Epidermal melanocyte (primary cell): ENCODE measurements at regions not wholly inside any gene's neighbourhood (a gene's known extent, or its start where the extent isn't known, plus 50 kb on each side); places are given as distances from the start of the nearest gene placed in this dataset.
A peak's percentile ranks its signal among the peaks of the same experiment; 100 is the strongest.

Experiments used
- DNase-seq: peaks from one replicate; pipeline ENCODE4 v3.0.0; 2011; ENCODE audit warnings: low spot score; ENCODE audit not compliant: insufficient read length

DNA sequence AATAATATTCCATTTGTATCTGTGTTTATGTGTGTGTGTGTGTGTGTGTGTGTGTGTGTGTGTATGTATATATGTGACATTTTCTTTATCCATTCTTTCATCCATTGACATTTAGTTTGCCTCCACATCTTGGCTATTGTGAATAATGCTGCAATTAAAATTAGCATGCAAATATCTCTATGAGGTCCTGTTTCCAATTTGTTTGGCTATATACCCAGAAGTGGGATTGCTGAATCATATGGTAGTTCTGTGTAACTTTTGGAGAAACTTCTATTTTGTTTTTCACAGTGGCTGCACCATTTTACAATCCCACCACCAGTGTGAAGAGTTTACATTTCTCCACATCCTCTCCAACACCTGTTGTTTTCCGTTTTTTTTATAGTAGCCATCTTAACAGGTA lies 53.1 kb downstream of the CH25H start:
- DNase-seq, result no peak

DNA sequence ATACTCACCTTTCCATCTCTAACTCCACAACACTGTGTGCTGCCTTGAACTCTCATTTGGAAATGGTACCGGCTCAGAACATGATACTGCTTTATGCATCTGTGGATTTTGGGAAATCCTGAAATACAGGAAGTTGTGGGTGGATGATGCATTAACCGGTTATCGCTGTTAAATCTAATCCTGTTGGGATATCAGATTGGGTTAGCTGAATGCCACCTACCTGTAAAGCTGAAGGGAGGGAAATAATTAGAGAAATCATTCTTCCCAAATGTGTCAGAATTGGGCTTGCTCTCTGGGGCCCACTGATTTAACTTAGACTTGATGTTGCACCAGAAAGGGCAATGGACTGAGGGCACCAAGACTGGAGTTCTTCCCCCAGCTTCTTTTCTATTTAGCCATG lies 54.0 kb downstream of the CH25H start:
- no peak for DNase-seq

DNA sequence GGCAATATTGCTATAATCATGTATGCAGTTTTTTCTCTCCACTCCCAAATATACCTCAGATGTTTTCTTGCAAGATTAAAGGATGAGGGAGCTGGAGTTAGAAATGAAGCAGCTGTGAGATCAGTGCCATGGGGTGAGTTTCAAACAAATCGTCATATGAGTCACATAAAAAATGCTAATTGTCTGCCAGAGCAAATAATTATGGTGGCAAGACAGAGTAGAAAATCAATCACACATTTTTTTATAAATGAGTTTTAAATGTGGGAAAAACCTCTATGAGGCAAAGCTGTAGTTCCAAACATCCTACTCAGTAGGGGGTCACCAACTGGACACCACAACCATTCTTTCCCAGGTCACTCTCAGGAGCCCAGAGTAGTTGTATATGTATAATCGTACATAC lies 55.3 kb downstream of the CH25H start:
- no peak for DNase-seq

DNA sequence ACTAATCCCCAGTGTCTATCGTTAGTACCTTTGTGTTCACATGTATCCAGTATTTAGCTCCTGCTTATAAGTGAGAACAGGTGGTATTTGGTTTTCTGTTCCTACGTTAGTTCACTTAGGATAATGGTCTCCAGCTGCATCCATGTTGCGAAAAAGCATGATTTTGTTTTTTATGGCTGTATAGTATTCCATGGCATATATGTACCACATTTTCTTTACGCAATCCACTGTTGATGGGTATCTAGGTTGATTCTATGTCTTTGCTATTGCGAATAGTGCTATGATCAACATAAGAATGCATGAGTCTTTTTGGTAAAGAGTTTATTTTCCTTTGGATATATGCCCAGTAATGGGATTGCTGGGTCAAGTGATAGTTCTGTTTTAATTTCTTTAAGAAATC lies 59.1 kb downstream of the CH25H start:
- no peak for DNase-seq

DNA sequence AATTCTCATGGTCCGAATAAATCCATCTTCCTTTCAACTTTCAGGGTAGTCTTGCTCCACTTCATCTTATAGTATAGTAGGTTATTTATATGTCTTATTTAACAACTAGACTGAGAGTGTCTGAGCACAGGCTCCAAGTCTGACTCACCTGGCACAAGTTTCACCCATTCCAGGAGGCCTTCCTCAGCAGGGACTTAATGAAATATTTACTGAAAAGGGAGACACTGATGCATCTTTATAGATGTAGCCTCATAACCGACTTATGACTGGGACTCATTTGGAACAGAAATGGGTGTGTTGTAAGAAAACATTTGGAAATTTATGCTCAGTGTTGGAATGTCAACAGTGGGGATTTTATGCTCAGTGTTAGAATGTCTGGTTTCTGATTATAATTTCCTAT lies 59.9 kb downstream of the CH25H start:
- no peak for DNase-seq

DNA sequence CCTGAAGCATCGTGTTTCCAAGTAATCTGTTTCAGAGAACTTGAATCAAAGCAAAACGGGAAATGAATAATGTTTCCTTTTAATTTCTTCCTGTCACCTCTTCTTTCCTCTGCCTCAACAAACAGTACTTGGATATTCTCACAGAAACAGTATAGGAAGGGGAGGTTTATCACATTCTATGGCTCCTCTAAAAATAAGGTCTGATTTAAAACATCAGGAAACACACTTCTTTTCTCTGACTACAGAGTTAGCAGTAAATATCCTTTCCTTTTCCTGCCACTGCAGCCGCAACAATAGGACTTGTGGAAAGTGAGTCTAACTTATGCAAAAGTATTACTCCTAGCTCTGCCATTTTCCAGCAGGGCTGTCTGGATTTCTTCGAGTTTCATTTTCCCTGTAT lies 62.3 kb downstream of the CH25H start:
- DNase-seq, result no peak

DNA sequence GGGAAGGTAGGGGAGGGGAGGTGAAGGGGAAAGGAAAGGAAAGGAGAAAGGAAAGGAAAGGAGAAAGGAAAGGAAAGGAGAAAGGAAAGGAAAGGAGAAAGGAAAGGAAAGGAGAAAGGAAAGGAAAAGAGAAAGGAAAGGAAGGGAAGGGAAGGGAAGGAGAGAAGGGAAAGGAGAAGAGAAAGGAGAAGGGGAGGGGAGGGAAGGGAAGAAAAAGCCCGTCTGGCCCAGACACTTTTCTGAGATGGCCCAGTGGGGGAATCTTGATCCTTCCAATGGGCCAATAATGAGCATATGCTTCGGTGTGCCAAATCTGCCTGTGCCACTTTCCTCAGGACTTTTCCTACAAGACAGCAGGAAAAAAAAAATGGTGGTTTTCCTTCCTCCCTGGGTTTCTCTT lies 64.5 kb downstream of the CH25H start:
- no peak for DNase-seq

DNA sequence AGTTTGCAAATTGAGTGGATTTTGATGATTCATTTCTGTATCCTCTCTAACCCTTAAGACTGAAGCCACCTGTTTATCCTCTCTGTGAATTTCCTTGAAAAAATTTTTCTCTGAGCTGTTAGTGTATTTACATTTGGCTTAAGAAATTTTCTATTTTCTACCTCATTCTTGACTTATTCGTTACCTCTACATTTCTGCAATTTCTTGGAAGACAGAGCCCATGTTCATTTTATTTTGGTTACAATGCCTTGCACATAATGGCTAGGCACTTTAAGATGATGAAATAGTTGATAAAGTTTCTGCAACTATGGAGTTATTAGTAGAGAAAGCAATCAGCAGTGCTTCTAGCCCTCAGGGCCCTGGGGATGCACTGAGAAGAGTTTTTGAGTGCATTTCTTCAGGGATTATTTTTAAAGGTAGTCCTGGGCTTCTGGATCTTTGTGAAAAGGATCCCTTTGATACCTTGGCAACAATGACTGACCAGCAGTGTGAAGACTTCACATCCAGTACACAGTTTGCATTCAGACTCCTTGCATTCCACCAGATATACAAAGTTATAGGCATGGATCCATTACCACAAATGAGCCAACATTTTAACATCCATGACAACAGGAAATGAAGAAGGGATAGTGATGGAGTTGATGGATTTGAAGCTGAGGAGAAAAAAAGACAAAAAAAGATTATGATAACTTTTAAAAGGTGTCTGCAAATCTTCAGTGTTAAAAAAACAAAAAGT lies 68.2 kb downstream of the CH25H start:
- no peak for DNase-seq

DNA sequence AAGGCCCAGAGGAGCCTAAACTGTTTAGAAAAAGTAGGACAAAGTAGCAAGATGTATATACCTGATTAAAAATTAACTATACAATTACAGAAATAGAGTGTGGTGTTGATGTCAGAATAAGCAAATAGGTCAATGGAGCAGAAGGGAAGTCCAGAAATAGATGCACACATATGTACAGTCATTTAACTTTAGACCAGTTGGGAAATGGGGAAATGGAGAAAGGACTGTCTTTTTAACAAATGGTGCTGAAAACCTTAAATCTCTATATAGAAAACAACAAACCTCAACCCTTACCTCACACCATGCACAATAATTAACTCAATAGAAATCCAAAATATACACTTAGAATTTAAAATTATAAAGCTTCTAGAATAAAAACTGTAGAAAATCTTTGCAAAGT lies 72.2 kb downstream of the CH25H start:
- DNase-seq, result no peak

DNA sequence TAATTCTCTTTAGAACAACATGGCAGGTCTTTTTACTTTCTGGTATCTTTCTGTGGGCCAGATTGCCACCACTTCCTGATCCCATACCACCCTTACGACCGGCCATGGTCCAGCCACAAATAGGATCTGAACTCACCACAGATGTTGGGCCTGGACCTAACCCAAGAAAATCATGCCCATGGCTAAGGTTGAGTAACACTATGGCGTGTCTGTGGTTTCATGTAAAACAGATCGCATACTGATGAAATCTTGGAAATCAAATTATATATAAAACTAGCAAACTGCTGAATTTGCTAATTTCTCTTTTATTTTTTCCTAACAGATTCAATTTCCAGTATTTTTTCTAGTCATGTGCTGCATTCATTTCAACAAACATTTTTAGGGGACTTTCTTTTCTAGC lies 77.2 kb downstream of the CH25H start:
- peak; percentile 50 for DNase-seq

DNA sequence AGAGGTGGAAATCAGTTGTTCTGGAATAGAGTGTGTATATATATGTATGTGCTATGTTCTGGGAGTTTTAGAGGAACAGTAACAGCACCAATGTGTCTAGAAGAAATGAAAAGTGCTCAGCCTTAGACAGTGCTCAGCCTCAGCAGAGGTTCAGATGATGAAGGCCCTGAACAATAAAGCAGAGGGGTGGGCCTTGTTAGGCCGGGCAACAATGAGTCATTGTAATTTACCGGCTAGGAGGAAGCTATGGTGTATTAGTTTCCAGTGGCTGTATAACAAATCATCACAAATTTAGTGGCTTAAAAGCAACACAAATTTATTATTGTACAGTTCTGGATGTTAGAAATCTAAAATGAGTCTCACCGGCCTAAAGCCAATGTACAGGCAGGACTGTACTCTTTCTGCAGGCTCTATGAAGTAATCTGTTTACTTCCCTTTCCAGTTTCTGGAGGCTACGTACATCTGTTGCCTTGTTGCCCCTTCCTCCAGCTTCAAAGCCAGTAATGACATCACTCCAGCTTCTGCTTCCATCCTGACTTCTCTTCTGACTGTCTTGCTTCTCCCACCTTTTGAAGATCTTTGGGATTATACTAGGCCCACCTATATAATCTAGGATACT lies 84.6 kb downstream of the CH25H start:
- no peak for DNase-seq

DNA sequence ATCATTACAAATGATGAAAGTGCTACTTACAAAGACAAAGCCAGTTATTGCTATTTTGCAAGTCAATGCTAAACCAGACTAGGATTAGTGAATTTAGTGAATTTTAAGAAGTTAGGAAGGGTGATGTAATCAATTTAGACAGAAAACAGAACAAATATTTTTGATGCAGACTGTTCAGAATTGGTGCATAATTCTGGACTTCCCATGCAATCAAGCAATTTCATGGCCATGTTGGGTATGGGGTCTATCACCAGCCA lies 85.4 kb downstream of the CH25H start:
- no peak for DNase-seq

DNA sequence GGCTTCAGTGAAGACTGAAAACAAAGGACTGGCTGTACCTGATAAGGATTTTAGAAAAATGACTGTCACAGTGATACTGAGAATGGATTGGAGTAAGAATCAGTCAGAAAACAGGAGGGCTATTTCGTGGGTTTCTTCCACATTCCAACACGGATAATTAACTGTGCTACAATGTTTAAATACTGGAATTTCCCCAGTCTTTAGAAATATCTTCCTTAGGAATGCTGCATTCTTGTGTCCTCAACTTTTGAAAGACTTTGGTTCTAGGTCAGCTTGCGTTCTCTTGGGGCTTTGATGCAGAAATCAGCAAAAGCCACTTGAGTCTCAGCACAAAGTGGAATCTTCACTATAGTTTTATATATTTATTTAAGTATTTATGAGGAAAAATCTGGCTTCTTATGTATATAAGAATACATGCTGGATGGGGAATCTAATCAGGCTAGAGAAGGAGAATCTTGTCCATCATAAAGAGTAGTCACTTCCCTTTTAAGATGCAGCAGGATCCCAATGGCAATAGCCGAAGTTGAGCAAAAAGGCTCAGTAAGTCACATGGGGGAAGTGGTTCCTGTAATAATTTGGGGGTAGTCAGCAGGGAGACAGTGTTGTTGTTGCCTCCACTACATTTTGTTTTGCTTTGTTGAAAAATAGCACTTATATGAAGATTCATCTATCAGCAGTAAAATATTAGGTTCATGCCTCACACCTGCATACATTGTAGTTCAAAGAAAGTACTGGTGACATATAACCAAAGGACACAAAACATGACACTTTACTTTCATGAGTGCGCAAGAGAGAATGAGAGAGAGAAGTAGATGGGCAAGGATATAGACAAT lies 86.0 kb downstream of the CH25H start:
- no peak for DNase-seq

DNA sequence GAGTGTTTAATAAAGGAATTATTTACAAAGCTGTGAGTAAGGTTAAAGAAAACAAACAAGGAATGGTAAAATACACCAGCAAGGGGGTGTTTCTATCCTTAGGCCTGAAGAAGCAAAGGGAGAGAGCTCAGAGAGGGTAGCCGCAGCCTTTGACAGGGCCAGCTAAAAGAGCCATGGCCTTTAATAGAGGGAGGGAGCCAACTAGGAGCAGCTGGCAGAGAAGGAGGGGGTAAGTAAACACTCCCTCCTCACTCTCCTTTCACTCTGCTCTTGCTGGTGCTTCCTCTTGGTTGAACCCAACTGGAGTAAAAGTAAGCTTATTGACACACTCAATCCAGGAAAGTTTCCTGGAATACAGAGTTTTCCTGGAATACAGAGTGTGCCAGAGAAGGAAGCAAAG lies 87.5 kb downstream of the CH25H start:
- no peak for DNase-seq

DNA sequence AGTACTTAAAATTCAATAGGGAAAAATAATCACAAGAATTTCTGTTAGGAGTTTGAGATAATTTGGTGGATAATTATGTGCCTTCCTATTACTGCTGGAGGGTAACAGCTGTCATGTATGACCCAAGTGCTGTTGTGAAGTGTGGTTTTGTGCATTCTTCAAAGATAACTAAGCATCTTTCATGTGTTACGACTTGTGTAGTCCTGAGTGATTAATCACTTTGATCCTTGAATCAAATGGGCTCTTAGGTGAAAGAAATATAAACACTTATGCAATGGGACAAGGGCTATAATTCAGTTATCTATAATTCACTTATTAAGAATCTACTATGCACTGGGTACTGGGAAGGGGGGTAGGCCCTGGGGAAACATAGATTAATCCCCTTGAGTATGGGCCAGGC lies 89.0 kb downstream of the CH25H start:
- no peak for DNase-seq

DNA sequence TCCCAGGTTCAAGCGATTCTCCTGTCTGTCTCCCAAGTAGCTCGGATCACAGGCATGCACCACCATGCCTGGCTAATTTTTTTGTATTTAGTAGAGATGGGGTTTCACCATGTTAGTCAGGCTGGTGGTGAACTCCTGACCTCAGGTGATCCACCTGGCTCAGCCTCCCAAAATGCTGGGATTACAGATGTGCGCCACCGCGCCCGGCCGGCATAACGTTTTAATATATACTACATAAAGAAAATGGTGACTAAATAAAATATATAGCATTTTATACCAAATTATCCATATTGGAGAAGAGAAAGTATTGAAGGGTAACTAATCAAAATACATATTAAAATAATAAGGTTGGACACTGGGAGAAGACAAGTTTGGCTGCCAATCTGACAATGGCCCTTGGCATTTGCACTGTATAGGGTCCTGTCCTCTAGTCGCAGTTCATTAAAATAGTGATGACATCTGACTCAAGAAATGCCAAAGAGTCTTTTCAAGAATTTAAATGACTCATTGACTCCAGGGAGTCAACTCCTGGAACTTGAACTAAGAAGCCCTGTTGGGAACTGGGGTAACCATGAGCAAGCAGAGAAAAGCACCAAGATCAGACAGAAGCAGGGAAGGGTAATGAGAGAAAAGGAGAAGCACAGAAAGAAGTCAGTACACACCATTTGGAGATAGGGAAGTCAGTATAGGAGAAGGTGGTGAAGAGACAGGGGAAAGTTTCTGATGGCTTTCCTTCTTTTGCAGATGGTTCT lies 91.1 kb downstream of the CH25H start:
- no peak for DNase-seq

DNA sequence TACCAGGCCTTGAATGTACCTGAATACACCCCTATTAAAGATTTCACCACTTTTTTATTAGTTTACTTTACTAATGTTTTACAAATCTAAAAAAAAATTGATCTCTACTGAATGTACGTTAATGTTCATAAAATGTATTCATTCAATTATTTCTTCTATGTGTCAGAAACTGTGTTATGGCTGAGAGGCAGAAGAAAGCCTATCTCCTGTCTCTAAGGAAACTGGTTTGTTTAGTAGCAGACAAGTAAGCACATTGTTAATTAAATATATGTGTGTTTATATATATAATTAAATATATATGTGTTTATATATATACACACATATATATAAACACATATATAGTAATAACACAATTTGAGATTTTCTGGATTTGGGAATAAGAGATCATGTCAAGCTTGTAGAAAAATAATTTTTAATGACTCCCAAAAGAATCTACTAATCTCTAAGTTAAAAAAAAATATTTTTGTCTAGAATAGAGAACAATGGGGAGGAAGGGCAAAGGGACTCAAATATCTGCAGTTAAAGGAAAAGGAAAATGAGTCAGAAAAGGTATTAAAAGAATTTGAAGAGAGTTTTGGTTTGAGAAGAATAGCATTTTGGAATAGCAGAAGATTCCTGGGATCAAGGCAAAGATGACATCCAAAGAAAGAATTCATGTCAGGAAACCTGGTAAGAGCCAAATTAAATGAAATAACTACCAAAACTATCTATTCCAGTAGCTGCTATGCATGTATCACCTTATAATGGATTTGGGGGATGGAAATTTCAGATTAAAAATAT lies 92.1 kb downstream of the CH25H start:
- DNase-seq, result no peak

DNA sequence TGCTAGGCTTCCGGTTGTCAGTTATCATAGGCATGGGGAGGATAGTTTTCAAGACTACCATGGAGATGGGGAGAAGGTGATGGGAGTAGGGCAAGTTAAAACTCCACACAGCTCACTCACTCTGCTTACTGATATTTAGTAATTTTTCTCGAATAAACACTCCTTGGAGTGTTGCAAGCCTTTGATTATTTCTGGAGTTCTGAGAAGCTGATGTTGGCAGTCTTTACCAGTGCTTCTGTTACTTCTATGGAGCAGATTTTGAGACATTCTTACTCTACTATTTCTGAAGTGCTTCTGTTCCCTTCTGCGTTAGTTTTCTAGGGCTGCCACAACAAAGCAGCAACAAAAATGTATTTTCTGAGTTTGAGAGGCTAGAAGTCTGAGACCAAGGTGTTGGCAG lies 104.4 kb downstream of the CH25H start:
- no peak for DNase-seq

DNA sequence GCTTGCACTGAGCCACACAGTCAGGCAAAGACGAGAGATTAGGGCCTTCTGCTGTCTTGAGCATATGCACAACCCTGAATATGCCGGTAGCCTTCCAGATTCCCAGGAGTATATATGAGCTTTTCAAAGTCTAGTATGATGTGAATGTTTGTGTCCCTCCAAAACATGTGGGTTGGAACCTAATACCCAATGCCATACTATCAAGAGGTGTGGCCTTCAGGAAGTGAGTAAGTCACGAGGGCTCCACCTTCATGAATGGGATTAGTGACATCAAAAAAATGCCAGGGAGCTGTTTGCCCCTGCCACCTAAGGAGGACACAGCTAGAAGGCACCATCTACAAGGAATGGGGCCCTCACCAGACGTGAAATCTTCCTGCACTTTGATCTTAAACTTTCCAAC lies 105.2 kb downstream of the CH25H start:
- DNase-seq, result no peak

DNA sequence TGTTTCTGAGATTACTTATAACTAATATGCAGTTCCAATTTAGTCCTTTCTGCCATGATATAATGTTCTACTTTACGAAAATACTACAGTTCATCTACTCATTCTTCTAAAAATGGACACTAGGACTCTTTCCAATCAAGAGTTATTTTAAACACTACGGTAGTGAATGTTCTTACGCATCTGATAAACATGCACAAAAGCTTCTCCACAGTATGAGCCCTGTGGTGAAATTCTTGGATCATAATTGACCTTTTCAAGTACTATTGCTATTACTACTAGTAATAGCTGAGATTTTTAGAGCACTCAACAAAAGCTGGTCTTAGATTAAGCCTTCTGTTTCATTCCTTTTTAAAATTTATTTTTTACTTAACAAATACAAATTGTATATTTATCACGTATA lies 106.4 kb downstream of the CH25H start:
- DNase-seq, result no peak

DNA sequence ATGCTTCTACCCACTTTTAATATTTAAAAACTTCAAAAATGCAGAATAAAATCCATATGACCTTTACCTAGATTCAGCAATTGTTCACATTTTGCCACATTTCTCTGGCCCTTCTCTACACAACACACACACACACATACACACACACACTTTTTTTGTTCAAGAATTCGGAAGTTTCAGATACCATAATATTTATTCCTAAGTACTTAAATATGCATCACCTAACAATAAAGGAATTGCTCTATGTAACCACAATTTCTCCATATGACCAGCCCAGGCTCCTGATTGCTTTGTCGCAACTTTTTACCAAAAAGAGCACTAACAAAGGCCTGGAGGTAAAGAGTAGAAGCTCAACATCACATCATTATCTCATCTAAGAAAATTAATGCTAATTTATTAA lies 106.6 kb downstream of the FAS start:
- no peak for DNase-seq
